Activated T-cell treated with anti-CD3 and anti-CD28 coated beads, Interleukin-2, amount 50 U/mL, for 4 hours (primary cell): ENCODE measurements at regions not wholly inside any gene's neighbourhood (a gene's known extent, or its start where the extent isn't known, plus 50 kb on each side); places are given as distances from the start of the nearest gene placed in this dataset.

ENCODE experiments used
- ATAC-seq, 2 donors: fragments of 200-7000 bp; cut with Tn5 transposase; one replicate each; pipeline ENCODE4 v1.10.0; 2021
- DNase-seq: peaks from one replicate; pipeline ENCODE4 v3.0.0-alpha.2; 2020
- H3K27me3 Mint-ChIP-seq: one replicate; pipeline ENCODE4 v1.8.0; 2021; ENCODE audit warnings: low read depth, mixed read lengths
- H3K36me3 Mint-ChIP-seq: one replicate; pipeline ENCODE4 v1.8.0; 2022; ENCODE audit warnings: mixed read lengths; ENCODE audit not compliant: insufficient read depth
- H3K4me1 Mint-ChIP-seq: one replicate; pipeline ENCODE4 v1.8.0; 2021; ENCODE audit warnings: low read depth, mixed read lengths
- H3K4me3 Mint-ChIP-seq: one replicate; pipeline ENCODE4 v1.8.0; 2021; ENCODE audit warnings: mild to moderate bottlenecking, moderate library complexity, mixed read lengths
- H3K9me3 Mint-ChIP-seq: one replicate; pipeline ENCODE4 v1.8.0; 2021; ENCODE audit warnings: mixed read lengths

- ATAC-seq (no peak), DNase-seq (no peak)
- no peaks in the 10 kb centered on the region for H3K36me3 Mint-ChIP-seq
- no peaks in the 10 kb centered on the region for H3K4me1 Mint-ChIP-seq
- no peaks in the 10 kb centered on the region for H3K9me3 Mint-ChIP-seq
- peaks cover 3% of the 10 kb centered on the region for H3K27me3 Mint-ChIP-seq
- no peak overlapping the region for H3K4me3 Mint-ChIP-seq
Measured at GRCh38 chr4:24273136-24273535, 311.2 kb downstream of the DHX15 start.

- no peaks in the 10 kb centered on the region for H3K27me3 Mint-ChIP-seq
- H3K36me3 Mint-ChIP-seq = no peaks in the 10 kb centered on the region
- DNase-seq (no peak), ATAC-seq (no peak)
- no peaks in the 10 kb centered on the region for H3K9me3 Mint-ChIP-seq
- H3K4me3 Mint-ChIP-seq = no peak overlapping the region
- H3K4me1 Mint-ChIP-seq = no peaks in the 10 kb centered on the region
Measured at GRCh38 chr4:24266951-24267722, 317.2 kb downstream of the DHX15 start.

GRCh38 chr4:24265989-24266388 is 318.4 kb downstream of the DHX15 start:
- no peak for DNase-seq
- H3K4me1 Mint-ChIP-seq = no peaks in the 10 kb centered on the region
- peaks cover 4% of the 10 kb centered on the region for H3K27me3 Mint-ChIP-seq
- no peak for ATAC-seq
- no peak overlapping the region for H3K4me3 Mint-ChIP-seq
- H3K36me3 Mint-ChIP-seq = no peaks in the 10 kb centered on the region
- H3K9me3 Mint-ChIP-seq = no peaks in the 10 kb centered on the region

- ATAC-seq (no peak), DNase-seq (no peak)
- Mint-ChIP-seq H3K4me3 (no peak overlapping the region), H3K36me3 (no peaks in the 10 kb centered on the region), H3K27me3 (peaks cover 4% of the 10 kb centered on the region), H3K4me1 (no peaks in the 10 kb centered on the region), H3K9me3 (no peaks in the 10 kb centered on the region)
Measured at GRCh38 chr4:24262616-24263015, 321.7 kb downstream of the DHX15 start.

- no peak for ATAC-seq
- Mint-ChIP-seq H3K9me3 (no peaks in the 10 kb centered on the region), H3K36me3 (no peaks in the 10 kb centered on the region), H3K27me3 (peaks cover 4% of the 10 kb centered on the region), H3K4me3 (no peak overlapping the region), H3K4me1 (no peaks in the 10 kb centered on the region)
- DNase-seq = no peak
Measured at GRCh38 chr4:24262084-24262483, 322.3 kb downstream of the DHX15 start.

- Mint-ChIP-seq H3K27me3 (peaks cover 4% of the 10 kb centered on the region), H3K36me3 (no peaks in the 10 kb centered on the region), H3K4me1 (no peaks in the 10 kb centered on the region), H3K4me3 (no peak overlapping the region), H3K9me3 (no peaks in the 10 kb centered on the region)
- no peak for DNase-seq
- ATAC-seq = no peak
Measured at GRCh38 chr4:24260923-24261564, 323.3 kb downstream of the DHX15 start.

- ATAC-seq (no peak), DNase-seq (no peak)
- no peak overlapping the region for H3K4me3 Mint-ChIP-seq
- H3K36me3 Mint-ChIP-seq = no peaks in the 10 kb centered on the region
- no peaks in the 10 kb centered on the region for H3K9me3 Mint-ChIP-seq
- H3K4me1 Mint-ChIP-seq = no peaks in the 10 kb centered on the region
- H3K27me3 Mint-ChIP-seq = peaks cover 4% of the 10 kb centered on the region
Measured at GRCh38 chr4:24260133-24260715, 324.1 kb downstream of the DHX15 start.

- ATAC-seq (no peak), DNase-seq (no peak)
- Mint-ChIP-seq H3K27me3 (peaks cover 7% of the 10 kb centered on the region), H3K36me3 (no peaks in the 10 kb centered on the region), H3K4me3 (no peak overlapping the region), H3K9me3 (no peaks in the 10 kb centered on the region), H3K4me1 (no peaks in the 10 kb centered on the region)
Measured at GRCh38 chr4:24256547-24256946, 327.8 kb downstream of the DHX15 start.

- Mint-ChIP-seq H3K36me3 (no peaks in the 10 kb centered on the region), H3K4me3 (no peak overlapping the region), H3K27me3 (peaks cover 4% of the 10 kb centered on the region), H3K4me1 (no peaks in the 10 kb centered on the region), H3K9me3 (no peaks in the 10 kb centered on the region)
- DNase-seq (no peak), ATAC-seq (no peak)
Measured at GRCh38 chr4:24256066-24256465, 328.3 kb downstream of the DHX15 start.

GRCh38 chr4:24252121-24252520 is 332.2 kb downstream of the DHX15 start:
- ATAC-seq (no peak), DNase-seq (no peak)
- no peak overlapping the region for H3K4me3 Mint-ChIP-seq
- peaks cover 3% of the 10 kb centered on the region for H3K27me3 Mint-ChIP-seq
- H3K36me3 Mint-ChIP-seq = no peaks in the 10 kb centered on the region
- no peaks in the 10 kb centered on the region for H3K9me3 Mint-ChIP-seq
- H3K4me1 Mint-ChIP-seq = no peaks in the 10 kb centered on the region

GRCh38 chr4:24251589-24251988 is 332.8 kb downstream of the DHX15 start:
- no peaks in the 10 kb centered on the region for H3K4me1 Mint-ChIP-seq
- H3K4me3 Mint-ChIP-seq = no peak overlapping the region
- peaks cover 3% of the 10 kb centered on the region for H3K27me3 Mint-ChIP-seq
- DNase-seq (no peak), ATAC-seq (no peak)
- no peaks in the 10 kb centered on the region for H3K36me3 Mint-ChIP-seq
- H3K9me3 Mint-ChIP-seq = no peaks in the 10 kb centered on the region

- no peak for DNase-seq
- ATAC-seq = no peak
Measured at GRCh38 chr4:24249972-24250371, 334.4 kb downstream of the DHX15 start.

GRCh38 chr4:24248674-24249630 is 335.4 kb downstream of the DHX15 start:
- H3K9me3 Mint-ChIP-seq = no peaks in the 10 kb centered on the region
- no peak overlapping the region for H3K4me3 Mint-ChIP-seq
- no peaks in the 10 kb centered on the region for H3K4me1 Mint-ChIP-seq
- DNase-seq (no peak), ATAC-seq (no peak)
- H3K36me3 Mint-ChIP-seq = no peaks in the 10 kb centered on the region
- peaks cover 3% of the 10 kb centered on the region for H3K27me3 Mint-ChIP-seq

More at GRCh38 chr4:24249972-24250371, 334.4 kb downstream of the DHX15 start:
- Mint-ChIP-seq H3K4me3 (no peak overlapping the region), H3K36me3 (no peaks in the 10 kb centered on the region), H3K9me3 (no peaks in the 10 kb centered on the region), H3K4me1 (no peaks in the 10 kb centered on the region), H3K27me3 (peaks cover 3% of the 10 kb centered on the region)

GRCh38 chr4:24245491-24245820 is 338.9 kb downstream of the DHX15 start:
- DNase-seq (no peak), ATAC-seq (no peak)
- no peak overlapping the region for H3K4me3 Mint-ChIP-seq
- H3K9me3 Mint-ChIP-seq = no peaks in the 10 kb centered on the region
- no peaks in the 10 kb centered on the region for H3K36me3 Mint-ChIP-seq
- no peaks in the 10 kb centered on the region for H3K27me3 Mint-ChIP-seq
- no peaks in the 10 kb centered on the region for H3K4me1 Mint-ChIP-seq
